CD4-positive, alpha-beta T cell (primary cell): ENCODE measurements at regions not wholly inside any gene's neighbourhood (a gene's known extent, or its start where the extent isn't known, plus 50 kb on each side); places are given as distances from the start of the nearest gene placed in this dataset.

Source experiments
- ATAC-seq: fragments of 200-7000 bp; cut with Tn5 transposase; one replicate; pipeline ENCODE4 v1.10.0; 2022; ENCODE audit warnings: mild to moderate bottlenecking; ENCODE audit not compliant: poor library complexity
- CTCF ChIA-PET: fragments of 350-600 bp; sonication (Branson Sonifier 250); formaldehyde crosslinking; loops from one replicate; lab custom pipeline; 2021; ENCODE audit warnings: antibody characterized with exemption, inconsistent platforms; lab: Charles Lee
- POLR2A ChIA-PET: fragments of 350-600 bp; sonication (Branson Sonifier 250); formaldehyde crosslinking; loops from one replicate; lab custom pipeline; 2021; ENCODE audit warnings: antibody characterized with exemption, inconsistent platforms; lab: Charles Lee
- DNase-seq, 14 experiments: peaks; one replicate each; pipeline ENCODE4 v3.0.0-alpha.2; 2013 to 2020; ENCODE audit warnings: mixed read lengths in 2 of 14
- H3K27ac ChIP-seq, 2 donors: one replicate each; pipeline versions ENCODE4 v1.5.1 to v1.7.0; 2013; ENCODE audit warnings: low read length in 2 of 2, low read depth in 1 of 2, mild to moderate bottlenecking in 1 of 2
- H3K27me3 ChIP-seq, 2 experiments: 1 replicate in 1 of 2; 2 replicates in 1 of 2; pipeline versions ENCODE4 v1.6.1 to v1.7.0; 2013; ENCODE audit warnings: low read length in 2 of 2, control low read depth in 1 of 2, mild to moderate bottlenecking in 1 of 2, moderate library complexity in 1 of 2; ENCODE audit not compliant: insufficient read depth in 2 of 2, control insufficient read depth in 1 of 2
- H3K36me3 ChIP-seq: one replicate; pipeline ENCODE4 v1.6.1; 2013; ENCODE audit warnings: low read length, control low read depth; ENCODE audit not compliant: insufficient read depth
- H3K4me1 ChIP-seq: one replicate; pipeline ENCODE4 v1.6.1; 2013; ENCODE audit warnings: low read length, control low read depth; ENCODE audit not compliant: insufficient read depth
- H3K4me3 ChIP-seq: one replicate; pipeline ENCODE4 v1.5.1; 2013; ENCODE audit warnings: mild to moderate bottlenecking, low read length, moderate library complexity
- H3K9me3 ChIP-seq, 2 experiments: 1 replicate in 1 of 2; 2 replicates in 1 of 2; pipeline versions ENCODE4 v1.6.1 to v1.7.0; 2013; ENCODE audit warnings: low read length in 2 of 2, mild to moderate bottlenecking in 2 of 2, control low read depth in 1 of 2, moderate library complexity in 1 of 2; ENCODE audit not compliant: control insufficient read depth in 1 of 2, insufficient read depth in 1 of 2
- H3K27ac Mint-ChIP-seq: one replicate; pipeline ENCODE4 v1.8.0; 2020; ENCODE audit warnings: mixed read lengths
- H3K27me3 Mint-ChIP-seq: one replicate; pipeline ENCODE4 v1.8.0; 2021; ENCODE audit warnings: mixed read lengths
- H3K36me3 Mint-ChIP-seq: one replicate; pipeline ENCODE4 v1.8.0; 2021; ENCODE audit warnings: low read depth, mixed read lengths
- H3K4me1 Mint-ChIP-seq: one replicate; pipeline ENCODE4 v1.8.0; 2021; ENCODE audit warnings: low read depth, mixed read lengths
- H3K4me3 Mint-ChIP-seq: one replicate; pipeline ENCODE4 v1.8.0; 2020; ENCODE audit warnings: mild to moderate bottlenecking, mixed read lengths
- H3K9me3 Mint-ChIP-seq: one replicate; pipeline ENCODE4 v1.8.0; 2020; ENCODE audit warnings: mixed read lengths
- intact Hi-C, 2 experiments: fragments of 100-400 bp; cut with DNase I in 1 of 2; cut with micrococcal nuclease in 1 of 2; formaldehyde crosslinking; loops; one replicate each; pipeline versions ENCODE4 v1.15.1 to v1.9.0; 2023 to 2025; cut with DNase I, micrococcal nuclease
- TF ChIP-seq, protein P1 (sequence below): fragments of 200-600 bp; IDR thresholded peaks from one replicate; pipeline ENCODE4 v1.8.0; 2022; ENCODE audit warnings: antibody characterized with exemption, mild to moderate bottlenecking

DNA sequence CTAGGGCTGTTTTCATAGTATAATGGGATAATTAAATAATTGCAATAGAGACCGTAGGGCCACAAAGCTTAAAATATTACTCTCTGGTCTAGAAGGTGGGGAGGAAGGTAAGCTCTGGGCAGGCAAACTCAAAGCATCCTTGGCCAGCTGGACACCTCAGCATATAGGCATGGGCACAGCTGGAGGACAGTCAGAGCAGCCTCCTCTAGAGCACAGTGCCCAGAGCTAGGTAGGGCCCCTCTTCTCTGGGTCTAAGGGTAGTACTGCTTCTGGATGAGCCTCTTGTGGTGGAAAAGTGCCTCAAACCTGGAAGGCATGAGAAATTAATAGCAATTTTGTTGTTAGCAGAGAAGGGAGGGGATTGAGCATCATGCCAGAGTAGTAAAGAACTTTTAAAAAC is 116.9 kb upstream of the FOXN2 start:
- H3K27ac Mint-ChIP-seq, result no peak overlapping the region
- ATAC-seq (no peak), DNase-seq (no peak)
- no peaks in the 10 kb centered on the region for H3K9me3 ChIP-seq
- no peaks in the 10 kb centered on the region for H3K4me1 Mint-ChIP-seq
- no peak overlapping the region for H3K27ac ChIP-seq
- POLR2A ChIA-PET, result no interaction called here
- H3K4me1 ChIP-seq, result no peaks in the 10 kb centered on the region
- no peaks in the 10 kb centered on the region for H3K27me3 Mint-ChIP-seq
- no peaks in the 10 kb centered on the region for H3K36me3 ChIP-seq
- no peaks in the 10 kb centered on the region for H3K36me3 Mint-ChIP-seq
- H3K9me3 Mint-ChIP-seq, result no peaks in the 10 kb centered on the region
- no peak overlapping the region for H3K4me3 ChIP-seq
- CTCF ChIA-PET, result no interaction called here
- TF ChIP-seq, protein P1, sequence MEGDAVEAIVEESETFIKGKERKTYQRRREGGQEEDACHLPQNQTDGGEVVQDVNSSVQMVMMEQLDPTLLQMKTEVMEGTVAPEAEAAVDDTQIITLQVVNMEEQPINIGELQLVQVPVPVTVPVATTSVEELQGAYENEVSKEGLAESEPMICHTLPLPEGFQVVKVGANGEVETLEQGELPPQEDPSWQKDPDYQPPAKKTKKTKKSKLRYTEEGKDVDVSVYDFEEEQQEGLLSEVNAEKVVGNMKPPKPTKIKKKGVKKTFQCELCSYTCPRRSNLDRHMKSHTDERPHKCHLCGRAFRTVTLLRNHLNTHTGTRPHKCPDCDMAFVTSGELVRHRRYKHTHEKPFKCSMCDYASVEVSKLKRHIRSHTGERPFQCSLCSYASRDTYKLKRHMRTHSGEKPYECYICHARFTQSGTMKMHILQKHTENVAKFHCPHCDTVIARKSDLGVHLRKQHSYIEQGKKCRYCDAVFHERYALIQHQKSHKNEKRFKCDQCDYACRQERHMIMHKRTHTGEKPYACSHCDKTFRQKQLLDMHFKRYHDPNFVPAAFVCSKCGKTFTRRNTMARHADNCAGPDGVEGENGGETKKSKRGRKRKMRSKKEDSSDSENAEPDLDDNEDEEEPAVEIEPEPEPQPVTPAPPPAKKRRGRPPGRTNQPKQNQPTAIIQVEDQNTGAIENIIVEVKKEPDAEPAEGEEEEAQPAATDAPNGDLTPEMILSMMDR, result no peak
- intact Hi-C loops, result no loop called here
- H3K27me3 ChIP-seq, result no peaks in the 10 kb centered on the region
- H3K4me3 Mint-ChIP-seq, result no peak overlapping the region

DNA sequence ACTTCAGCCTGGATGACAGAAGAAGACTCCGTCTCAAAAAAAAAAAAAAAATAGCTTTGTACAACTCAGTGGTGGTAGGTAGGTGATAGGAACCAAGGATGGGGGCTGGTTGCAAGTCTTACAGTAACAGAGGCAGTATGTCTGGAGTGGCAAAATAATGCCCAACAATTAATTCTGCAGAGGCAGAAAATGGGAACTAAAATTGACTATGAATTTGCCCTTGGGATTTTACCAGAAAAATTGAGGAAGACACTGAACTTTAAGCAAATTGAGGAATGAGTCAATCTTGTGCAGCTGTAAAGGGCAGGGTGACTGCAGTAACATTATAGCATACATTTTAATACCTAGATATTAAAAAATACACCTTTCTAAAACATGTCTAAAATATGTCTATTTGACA is 116.1 kb upstream of the FOXN2 start:
- H3K36me3 ChIP-seq, result no peaks in the 10 kb centered on the region
- no peaks in the 10 kb centered on the region for H3K4me1 ChIP-seq
- no peak overlapping the region for H3K4me3 ChIP-seq
- POLR2A ChIA-PET, result no interaction called here
- no peaks in the 10 kb centered on the region for H3K27me3 ChIP-seq
- Mint-ChIP-seq H3K27ac (no peak overlapping the region), H3K27me3 (no peaks in the 10 kb centered on the region), H3K36me3 (no peaks in the 10 kb centered on the region), H3K4me3 (no peak overlapping the region), H3K4me1 (no peaks in the 10 kb centered on the region), H3K9me3 (no peaks in the 10 kb centered on the region)
- TF ChIP-seq, protein P1, result no peak
- H3K27ac ChIP-seq, result no peak overlapping the region
- intact Hi-C loops, result no loop called here
- peak in 3 of 14 experiments; percentile 4 to 23 (median 20) for DNase-seq
- H3K9me3 ChIP-seq, result no peaks in the 10 kb centered on the region
- CTCF ChIA-PET, result no interaction called here
- no peak for ATAC-seq

DNA sequence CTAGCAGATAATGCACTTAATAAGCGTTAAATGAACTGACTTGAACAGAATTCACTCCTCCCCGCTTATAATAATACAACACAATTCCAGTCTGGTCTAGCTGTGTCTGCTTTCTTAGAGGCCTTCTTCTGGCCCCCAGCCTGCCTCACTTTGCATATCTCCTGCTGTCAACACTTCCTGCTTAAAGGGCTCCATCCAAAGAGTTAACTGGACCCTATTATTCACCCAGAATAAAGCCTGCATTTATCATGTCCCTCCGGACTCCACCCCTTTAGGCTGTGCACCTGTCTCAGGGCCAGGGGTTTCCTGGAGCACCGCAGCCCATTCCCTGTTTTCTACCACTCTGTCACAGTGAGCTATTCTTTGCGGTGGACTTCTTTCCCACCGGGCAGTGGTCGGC is 115.4 kb upstream of the FOXN2 start:
- Mint-ChIP-seq H3K9me3 (no peaks in the 10 kb centered on the region), H3K27ac (no peak overlapping the region), H3K4me3 (no peak overlapping the region), H3K36me3 (no peaks in the 10 kb centered on the region), H3K27me3 (no peaks in the 10 kb centered on the region), H3K4me1 (no peaks in the 10 kb centered on the region)
- ChIA-PET POLR2A (no interaction called here), CTCF (no interaction called here)
- ATAC-seq, result no peak
- Histone ChIP-seq H3K27me3 (no peaks in the 10 kb centered on the region), H3K36me3 (no peaks in the 10 kb centered on the region), H3K9me3 (no peaks in the 10 kb centered on the region), H3K4me3 (no peak overlapping the region), H3K4me1 (no peaks in the 10 kb centered on the region), H3K27ac (no peak overlapping the region)
- TF ChIP-seq, protein P1, result no peak
- no peak for DNase-seq
- intact Hi-C loops, result no loop called here
